ES-I3 (cell line): ENCODE measurements at regions not wholly inside any gene's neighbourhood (a gene's known extent, or its start where the extent isn't known, plus 50 kb on each side); places are given as distances from the start of the nearest gene placed in this dataset.
"Not testable (repeated sequence)": the region's sequence is repeated elsewhere in the genome, so short reads cannot be mapped to it uniquely, and the experiment has no call there.

Experiments used
- H3K36me3 ChIP-seq: 2 replicates; pipeline ENCODE4 v1.6.1; 2013; ENCODE audit warnings: mild to moderate bottlenecking, low read length, control low read depth, moderate library complexity; ENCODE audit not compliant: insufficient read depth
- H3K4me1 ChIP-seq: 2 replicates; pipeline ENCODE4 v1.6.1; 2013; ENCODE audit warnings: mild to moderate bottlenecking, control low read depth, low read length; ENCODE audit not compliant: insufficient read depth
- H3K9ac ChIP-seq: 2 replicates; pipeline ENCODE4 v1.6.1; 2013; ENCODE audit warnings: low read depth, mild to moderate bottlenecking, low read length, moderate library complexity
- H3K9me3 ChIP-seq: 2 replicates; pipeline ENCODE4 v1.6.1; 2013; ENCODE audit warnings: mild to moderate bottlenecking, low read length, moderate library complexity; ENCODE audit not compliant: control insufficient read depth, insufficient read depth

- Histone ChIP-seq H3K4me1 (no peaks in the 10 kb centered on the region), H3K9ac (no peak overlapping the region), H3K9me3 (no peaks in the 10 kb centered on the region)
Measured at GRCh38 chr14:101666264-101666663, 95.2 kb upstream of the PPP2R5C start.

GRCh38 chr14:101669629-101670028, 91.9 kb upstream of the PPP2R5C start:
- Histone ChIP-seq H3K36me3 (no peaks in the 10 kb centered on the region), H3K4me1 (no peaks in the 10 kb centered on the region), H3K9ac (no peak overlapping the region), H3K9me3 (no peaks in the 10 kb centered on the region)

More at GRCh38 chr14:101666264-101666663, 95.2 kb upstream of the PPP2R5C start:
- H3K36me3 ChIP-seq = no peaks in the 10 kb centered on the region

- no peak overlapping the region for H3K9ac ChIP-seq
- no peaks in the 10 kb centered on the region for H3K9me3 ChIP-seq
- no peaks in the 10 kb centered on the region for H3K4me1 ChIP-seq
- H3K36me3 ChIP-seq = no peaks in the 10 kb centered on the region
Measured at GRCh38 chr14:101673873-101674272, 87.6 kb upstream of the PPP2R5C start.

- H3K36me3 ChIP-seq, H3K9ac ChIP-seq, H3K4me1 ChIP-seq, H3K9me3 ChIP-seq: not testable (repeated sequence)
Measured at GRCh38 chr14:101675835-101676234, 85.7 kb upstream of the PPP2R5C start.

- not testable (repeated sequence) for H3K4me1 ChIP-seq, H3K36me3 ChIP-seq, H3K9me3 ChIP-seq, H3K9ac ChIP-seq
Measured at GRCh38 chr14:101677912-101678327, 83.6 kb upstream of the PPP2R5C start.

GRCh38 chr14:101681795-101682194, 79.7 kb upstream of the PPP2R5C start:
- Histone ChIP-seq H3K9me3 (no peaks in the 10 kb centered on the region), H3K36me3 (no peaks in the 10 kb centered on the region), H3K4me1 (no peaks in the 10 kb centered on the region), H3K9ac (no peak overlapping the region)

- no peaks in the 10 kb centered on the region for H3K4me1 ChIP-seq
- H3K9me3 ChIP-seq = 0 out of 2 replicates have a peak, but pooled peaks cover 2% of the 10 kb centered on the region
- H3K36me3 ChIP-seq = no peaks in the 10 kb centered on the region
- H3K9ac ChIP-seq = no peak overlapping the region
Measured at GRCh38 chr14:101683365-101683764, 78.1 kb upstream of the PPP2R5C start.

GRCh38 chr14:101687756-101688546, 73.6 kb upstream of the PPP2R5C start:
- no peaks in the 10 kb centered on the region for H3K36me3 ChIP-seq
- H3K9me3 ChIP-seq = 0 out of 2 replicates have a peak, but pooled peaks cover 3% of the 10 kb centered on the region
- H3K4me1 ChIP-seq = no peaks in the 10 kb centered on the region
- H3K9ac ChIP-seq = no peak overlapping the region

- no peaks in the 10 kb centered on the region for H3K4me1 ChIP-seq
- H3K9me3 ChIP-seq = 0 out of 2 replicates have a peak, but pooled peaks cover 3% of the 10 kb centered on the region
- H3K36me3 ChIP-seq = no peaks in the 10 kb centered on the region
- H3K9ac ChIP-seq = no peak overlapping the region
Measured at GRCh38 chr14:101689039-101689501, 72.4 kb upstream of the PPP2R5C start.

- H3K4me1 ChIP-seq, H3K9me3 ChIP-seq, H3K9ac ChIP-seq, H3K36me3 ChIP-seq: not testable (repeated sequence)
Measured at GRCh38 chr14:101689966-101690365, 71.5 kb upstream of the PPP2R5C start.

GRCh38 chr14:101695659-101696058, 65.8 kb upstream of the PPP2R5C start:
- Histone ChIP-seq H3K9me3 (no peaks in the 10 kb centered on the region), H3K4me1 (no peaks in the 10 kb centered on the region), H3K9ac (no peak overlapping the region), H3K36me3 (no peaks in the 10 kb centered on the region)

- no peak overlapping the region for H3K9ac ChIP-seq
- H3K4me1 ChIP-seq = peaks cover 18% of the 10 kb centered on the region
- no peaks in the 10 kb centered on the region for H3K36me3 ChIP-seq
- peaks cover 3% of the 10 kb centered on the region; the same call in 1 of the 2 replicates for H3K9me3 ChIP-seq
Measured at GRCh38 chr14:101704140-101704539, 57.4 kb upstream of the PPP2R5C start.

- H3K9ac ChIP-seq = peak overlapping the region; percentile 35; the same call in 1 of the 2 replicates
- peaks cover 3% of the 10 kb centered on the region; the same call in 1 of the 2 replicates for H3K9me3 ChIP-seq
- peaks cover 27% of the 10 kb centered on the region for H3K4me1 ChIP-seq
- H3K36me3 ChIP-seq = no peaks in the 10 kb centered on the region
Measured at GRCh38 chr14:101705733-101706508, 55.6 kb upstream of the PPP2R5C start.

- H3K4me1 ChIP-seq = peaks cover 32% of the 10 kb centered on the region
- H3K36me3 ChIP-seq = no peaks in the 10 kb centered on the region
- H3K9me3 ChIP-seq = peaks cover 3% of the 10 kb centered on the region; the same call in 1 of the 2 replicates
- H3K9ac ChIP-seq = peak overlapping the region; percentile 35; the same call in 1 of the 2 replicates
Measured at GRCh38 chr14:101706509-101707067, 54.9 kb upstream of the PPP2R5C start.
